Thymus (tissue), 11 donors: ENCODE measurements at regions not wholly inside any gene's neighbourhood (a gene's known extent, or its start where the extent isn't known, plus 50 kb on each side); places are given as distances from the start of the nearest gene placed in this dataset.

Source experiments
- DNase-seq, 9 donors: peaks; one replicate each; pipeline ENCODE4 v3.0.0-alpha.2; 2013; ENCODE audit warnings: low spot score in 9 of 9, low read depth in 6 of 9, missing footprints in 1 of 9
- H3K27ac ChIP-seq, 2 donors: one replicate each; pipeline ENCODE4 v1.5.1; 2013; ENCODE audit warnings: control low read depth in 1 of 2, low read depth in 1 of 2, low read length in 1 of 2, mild to moderate bottlenecking in 1 of 2, moderate library complexity in 1 of 2
- H3K27me3 ChIP-seq, 2 donors: one replicate each; pipeline ENCODE4 v1.5.1; 2013; ENCODE audit warnings: low read length in 1 of 2; ENCODE audit not compliant: control insufficient read depth in 2 of 2, insufficient read depth in 1 of 2
- H3K36me3 ChIP-seq, 2 donors: one replicate each; pipeline ENCODE4 v1.5.1; 2013; ENCODE audit warnings: low read length in 1 of 2, mild to moderate bottlenecking in 1 of 2, moderate library complexity in 1 of 2; ENCODE audit not compliant: control insufficient read depth in 2 of 2, insufficient read depth in 2 of 2
- H3K4me1 ChIP-seq, 2 donors: one replicate each; pipeline ENCODE4 v1.5.1; 2013; ENCODE audit warnings: low read length in 2 of 2; ENCODE audit not compliant: control insufficient read depth in 2 of 2, insufficient read depth in 2 of 2
- H3K4me3 ChIP-seq, 2 donors: one replicate each; pipeline ENCODE4 v1.5.1; 2013; ENCODE audit warnings: low read length in 2 of 2, control low read depth in 1 of 2, mild to moderate bottlenecking in 1 of 2
- H3K9me3 ChIP-seq, 2 donors: one replicate each; pipeline ENCODE4 v1.5.1; 2013; ENCODE audit warnings: low read length in 1 of 2, mild to moderate bottlenecking in 1 of 2; ENCODE audit not compliant: control insufficient read depth in 2 of 2, insufficient read depth in 1 of 2
- WGBS: extraction: QIAGEN DNeasy Blood & Tissue Kit; methylation state at CpG from one replicate; pipeline ENCODE4 v1.1.7; 2013; 5-methylcytosine and 5-hydroxymethylcytosine counted together
- donor health status: healthy.

GRCh38 chr4:13872155-13872554 is 244.6 kb upstream of the BOD1L1 start:
- no peak overlapping the region for H3K27ac ChIP-seq
- H3K9me3 ChIP-seq: no peaks in the 10 kb centered on the region
- no peaks in the 10 kb centered on the region for H3K36me3 ChIP-seq
- H3K4me1 ChIP-seq: no peaks in the 10 kb centered on the region
- no peaks in the 10 kb centered on the region for H3K27me3 ChIP-seq
- no peak for DNase-seq
- H3K4me3 ChIP-seq: no peak overlapping the region

DNA sequence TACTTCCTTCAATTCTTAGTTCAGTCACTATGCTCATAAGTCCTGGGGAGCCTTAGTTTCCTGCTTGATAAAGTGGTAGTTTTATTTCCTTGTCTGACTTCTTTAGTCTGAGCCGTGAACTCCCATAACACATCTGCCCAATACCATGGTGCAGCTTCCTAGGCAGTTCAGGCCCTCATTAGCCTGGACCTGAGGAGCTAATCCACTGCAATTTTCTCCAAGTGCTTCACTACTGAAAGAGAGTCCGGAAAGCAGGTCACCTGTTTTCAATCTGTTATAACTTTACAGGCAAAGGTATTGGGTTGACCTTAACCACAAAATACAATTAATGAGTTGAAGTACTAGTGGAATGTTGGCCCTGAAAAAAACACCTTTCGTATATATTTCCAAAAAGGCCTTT is 245.4 kb upstream of the BOD1L1 start:
- WGBS: 92% methylated on average over 3 of the region's 3 CpGs
- no peak overlapping the region for H3K4me3 ChIP-seq

GRCh38 chr4:13875181-13875580 is 247.7 kb upstream of the BOD1L1 start:
- no peak for DNase-seq
- Histone ChIP-seq H3K27ac (no peak overlapping the region), H3K9me3 (no peaks in the 10 kb centered on the region), H3K4me3 (no peak overlapping the region), H3K36me3 (no peaks in the 10 kb centered on the region), H3K4me1 (no peaks in the 10 kb centered on the region), H3K27me3 (no peaks in the 10 kb centered on the region)
- 94% methylated on average over 1 of the region's 1 CpG for WGBS

More for the DNA sequence above, 245.4 kb upstream of the BOD1L1 start:
- Histone ChIP-seq H3K27ac (no peak overlapping the region), H3K9me3 (no peaks in the 10 kb centered on the region), H3K4me1 (no peaks in the 10 kb centered on the region), H3K27me3 (no peaks in the 10 kb centered on the region), H3K36me3 (no peaks in the 10 kb centered on the region)
- no peak for DNase-seq

- Histone ChIP-seq H3K27me3 (no peaks in the 10 kb centered on the region), H3K9me3 (no peaks in the 10 kb centered on the region), H3K27ac (no peak overlapping the region), H3K4me1 (no peaks in the 10 kb centered on the region), H3K36me3 (no peaks in the 10 kb centered on the region), H3K4me3 (no peak overlapping the region)
- DNase-seq: no peak
- 92% methylated on average over 3 of the region's 3 CpGs for WGBS
Measured at GRCh38 chr4:13876131-13876530, 248.6 kb upstream of the BOD1L1 start.

- 81% methylated on average over 7 of the region's 7 CpGs for WGBS
- H3K36me3 ChIP-seq: no peaks in the 10 kb centered on the region
- no peak overlapping the region for H3K4me3 ChIP-seq
- H3K9me3 ChIP-seq: no peaks in the 10 kb centered on the region
- no peak overlapping the region for H3K27ac ChIP-seq
- H3K27me3 ChIP-seq: no peaks in the 10 kb centered on the region
- DNase-seq: no peak
- no peaks in the 10 kb centered on the region for H3K4me1 ChIP-seq
Measured at GRCh38 chr4:13876940-13877339, 249.4 kb upstream of the BOD1L1 start.

DNA sequence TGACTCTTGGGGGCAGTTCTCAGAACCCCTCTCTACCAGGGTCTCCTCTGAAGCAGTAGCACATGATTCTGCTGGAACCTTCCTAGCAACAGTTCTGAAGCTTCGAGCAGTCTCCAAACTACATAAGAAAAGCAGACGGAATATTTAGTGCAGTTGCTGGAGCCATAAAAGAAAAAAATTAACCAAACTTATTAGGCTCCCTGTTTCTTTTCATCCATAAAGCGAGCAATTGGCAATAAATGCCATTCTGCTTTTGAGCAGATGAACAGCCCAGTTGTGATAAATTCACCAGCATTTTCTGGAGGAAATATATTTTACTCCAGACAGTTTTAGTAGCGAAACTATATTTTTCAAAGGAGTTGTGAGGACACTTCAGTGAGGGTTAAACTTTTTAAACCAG is 250.1 kb upstream of the BOD1L1 start:
- Histone ChIP-seq H3K9me3 (no peaks in the 10 kb centered on the region), H3K4me3 (no peak overlapping the region), H3K27me3 (no peaks in the 10 kb centered on the region), H3K4me1 (no peaks in the 10 kb centered on the region), H3K36me3 (no peaks in the 10 kb centered on the region), H3K27ac (no peak overlapping the region)
- 95% methylated on average over 4 of the region's 4 CpGs for WGBS
- no peak for DNase-seq

DNA sequence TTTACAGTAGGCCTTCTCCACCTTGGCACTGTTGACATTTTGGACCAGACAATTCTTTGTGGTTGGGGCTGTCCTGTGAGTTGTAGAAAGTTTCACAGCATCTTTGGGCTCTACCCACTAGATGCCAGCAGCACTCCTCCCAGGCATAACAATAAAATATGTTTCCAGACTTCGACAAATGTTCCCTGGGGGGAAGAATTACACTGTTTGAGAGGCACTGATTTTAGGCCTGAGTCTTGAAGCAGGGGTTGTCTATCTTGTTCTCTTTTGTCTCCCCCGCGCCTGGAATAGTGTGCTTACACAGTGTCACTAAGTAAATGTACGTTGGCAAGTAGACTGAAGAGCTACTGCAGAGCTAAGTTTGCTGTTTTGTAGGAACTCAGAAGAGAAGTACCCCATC is 254.4 kb upstream of the BOD1L1 start:
- Histone ChIP-seq H3K9me3 (no peaks in the 10 kb centered on the region), H3K27me3 (no peaks in the 10 kb centered on the region), H3K27ac (no peak overlapping the region), H3K4me1 (no peaks in the 10 kb centered on the region), H3K4me3 (no peak overlapping the region), H3K36me3 (no peaks in the 10 kb centered on the region)
- WGBS: 92% methylated on average over 4 of the region's 4 CpGs
- DNase-seq: no peak

DNA sequence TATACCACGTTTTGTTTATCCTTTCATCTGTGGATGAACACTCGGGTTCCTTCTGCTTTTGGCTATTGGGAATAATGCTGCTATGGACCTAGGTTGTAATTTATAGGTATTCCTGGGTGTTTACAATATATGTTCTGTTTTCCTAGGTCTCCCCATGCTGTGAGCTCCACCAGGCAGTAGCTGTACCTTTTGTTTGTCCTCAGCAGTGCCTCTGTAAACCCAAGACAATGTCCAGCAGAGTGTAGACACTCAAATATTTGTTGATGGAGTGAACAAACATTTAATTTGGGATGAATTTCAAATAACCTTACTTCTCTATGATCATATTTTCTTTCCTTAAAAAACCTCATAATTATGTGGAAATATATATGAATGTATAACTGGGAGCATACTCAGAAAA is 259.5 kb upstream of the BOD1L1 start:
- H3K9me3 ChIP-seq: no peaks in the 10 kb centered on the region
- WGBS: 85% methylated on average over 2 of the region's 2 CpGs
- H3K4me1 ChIP-seq: no peaks in the 10 kb centered on the region
- DNase-seq: no peak
- H3K27me3 ChIP-seq: no peaks in the 10 kb centered on the region
- no peaks in the 10 kb centered on the region for H3K36me3 ChIP-seq
- no peak overlapping the region for H3K27ac ChIP-seq
- no peak overlapping the region for H3K4me3 ChIP-seq

- 41% methylated on average over 1 of the region's 1 CpG for WGBS
- Histone ChIP-seq H3K27ac (no peak overlapping the region), H3K9me3 (no peaks in the 10 kb centered on the region), H3K4me1 (no peaks in the 10 kb centered on the region), H3K36me3 (no peaks in the 10 kb centered on the region), H3K4me3 (no peak overlapping the region), H3K27me3 (no peaks in the 10 kb centered on the region)
- DNase-seq: no peak
Measured at GRCh38 chr4:13888112-13888511, 260.6 kb upstream of the BOD1L1 start.

GRCh38 chr4:13891544-13891939 is 264.0 kb upstream of the BOD1L1 start:
- 82% methylated on average over 6 of the region's 6 CpGs for WGBS
- no peak overlapping the region for H3K4me3 ChIP-seq
- H3K4me1 ChIP-seq: no peaks in the 10 kb centered on the region
- no peaks in the 10 kb centered on the region for H3K36me3 ChIP-seq
- DNase-seq: no peak
- H3K27ac ChIP-seq: no peak overlapping the region
- no peaks in the 10 kb centered on the region for H3K9me3 ChIP-seq
- H3K27me3 ChIP-seq: no peaks in the 10 kb centered on the region
